ENCODE measurements at regions not wholly inside any gene's neighbourhood (a gene's known extent, or its start where the extent isn't known, plus 50 kb on each side); places are given as distances from the start of the nearest gene placed in this dataset.

DNA sequence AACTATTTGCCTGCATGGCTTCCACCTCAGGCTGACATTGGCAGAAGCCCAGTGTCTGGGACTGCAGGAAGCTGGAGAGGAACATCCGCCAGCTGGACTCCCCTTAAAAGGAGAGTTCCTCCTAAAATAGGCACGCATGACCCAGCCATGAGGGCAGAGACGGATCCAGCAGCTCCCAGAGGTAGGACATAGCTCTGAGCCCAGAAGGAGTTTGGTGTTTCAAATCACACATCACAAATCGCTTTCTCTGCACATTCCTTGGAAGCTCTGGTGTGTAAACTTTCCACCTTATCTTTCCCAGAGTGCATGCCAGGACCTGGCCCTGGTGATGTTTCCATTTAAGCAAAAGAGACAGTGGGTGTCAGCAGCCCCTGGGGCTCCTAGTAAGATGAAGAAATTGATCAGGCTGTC lies 231.1 kb upstream of the CDH5 start:
- DNase-seq = no peak

- DNase-seq = no peak
Observed at GRCh38 chr16:66134875-66135274, 231.6 kb upstream of the CDH5 start.

GRCh38 chr16:66133643-66134338 lies 232.7 kb upstream of the CDH5 start:
- DNase-seq = no peak

DNA sequence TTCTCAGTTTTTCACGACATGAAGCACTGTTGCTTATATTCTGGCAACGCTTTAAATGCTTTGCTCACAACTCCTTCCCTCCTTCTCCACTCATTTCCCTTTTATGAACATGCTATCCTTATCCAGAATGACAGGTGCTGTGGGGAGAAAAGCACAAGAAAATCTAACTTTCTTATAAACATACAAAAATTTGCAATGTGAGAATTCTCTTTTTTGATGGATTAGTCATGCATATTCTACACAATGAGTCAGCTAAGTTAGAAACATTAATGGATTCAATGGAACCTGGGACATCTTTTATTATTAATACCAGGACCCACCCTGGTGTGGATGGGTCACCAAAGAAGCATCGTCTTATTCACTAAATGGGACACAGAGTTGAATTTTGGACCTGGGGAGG lies 234.6 kb upstream of the CDH5 start:
- DNase-seq = no peak

DNA sequence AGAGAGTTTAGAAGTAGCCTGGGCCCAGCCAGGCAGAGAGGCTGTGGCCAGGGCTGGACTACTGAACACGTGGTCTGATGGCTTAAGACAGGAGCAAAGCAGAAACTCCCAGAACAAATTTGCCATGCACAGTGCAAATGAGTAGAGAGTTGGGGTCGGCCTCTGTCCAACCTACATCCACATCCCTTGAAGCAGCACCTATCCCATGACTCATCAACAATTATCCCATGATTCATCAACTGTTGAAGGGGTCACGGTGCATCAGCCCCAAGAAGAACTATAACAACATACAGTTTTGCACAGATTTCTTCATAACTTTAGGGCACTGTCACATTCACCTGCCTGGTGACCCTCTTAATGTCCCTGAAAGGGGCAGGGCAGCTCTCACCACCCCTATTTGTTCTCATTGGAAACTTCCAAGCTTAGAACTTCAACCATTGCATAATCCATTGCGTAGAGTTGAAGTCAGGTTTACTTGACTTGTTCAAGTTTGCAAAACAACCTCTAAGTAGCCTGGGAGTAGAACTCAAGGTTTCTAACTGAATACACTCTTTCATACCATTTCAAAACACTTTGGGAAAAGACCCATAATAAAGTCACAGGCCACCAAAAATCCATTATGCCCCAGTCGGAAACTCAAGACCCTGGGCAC lies 235.2 kb upstream of the CDH5 start:
- no peak for DNase-seq

DNA sequence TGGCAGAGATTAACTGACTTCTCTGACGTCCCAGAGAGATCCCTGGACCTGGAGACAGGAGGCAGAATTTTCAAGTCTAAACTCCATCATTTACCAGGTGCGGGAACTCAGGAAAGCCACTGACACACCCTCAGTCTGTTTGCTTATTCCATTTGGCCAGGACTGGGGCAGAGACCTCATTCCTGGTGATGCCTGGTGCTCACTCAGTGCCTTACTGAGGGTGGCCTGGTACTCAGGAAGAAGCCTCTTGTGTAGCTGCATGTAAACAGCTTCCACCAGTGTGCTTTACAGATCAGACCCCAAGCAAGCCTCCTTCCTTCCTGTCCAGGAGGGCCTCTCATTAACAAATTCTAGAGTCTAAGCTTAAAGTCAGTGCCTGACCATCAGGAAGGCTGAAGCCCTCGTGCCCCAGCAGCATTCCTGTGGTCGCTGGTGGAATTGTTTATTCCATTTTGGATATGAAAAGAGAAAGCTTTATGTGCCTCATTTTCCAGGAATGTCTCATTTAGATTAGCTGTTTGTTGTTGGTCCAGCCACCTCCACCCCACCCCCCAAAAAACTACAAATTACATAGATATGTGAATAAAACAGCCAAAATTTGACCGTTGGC lies 236.1 kb upstream of the CDH5 start:
- DNase-seq = no peak

- no peak for DNase-seq
Observed at GRCh38 chr16:66129196-66129595, 237.3 kb upstream of the CDH5 start.

GRCh38 chr16:66128371-66128770 lies 238.1 kb upstream of the CDH5 start:
- DNase-seq = no peak

- no peak for DNase-seq
Observed at GRCh38 chr16:66127459-66128370, 238.8 kb upstream of the CDH5 start.

GRCh38 chr16:66121466-66121865 lies 245.0 kb upstream of the CDH5 start:
- no peak for DNase-seq

GRCh38 chr16:66120656-66121055 lies 245.8 kb upstream of the CDH5 start:
- no peak for DNase-seq

GRCh38 chr16:66116163-66117002 lies 250.1 kb upstream of the CDH5 start:
- DNase-seq = no peak

GRCh38 chr16:66115373-66115772 lies 251.1 kb upstream of the CDH5 start:
- no peak for DNase-seq

GRCh38 chr16:66113223-66113622 lies 253.3 kb upstream of the CDH5 start:
- no peak for DNase-seq

- no peak for DNase-seq
Observed at GRCh38 chr16:66109677-66110076, 256.8 kb upstream of the CDH5 start.

- DNase-seq = no peak
Observed at GRCh38 chr16:66107661-66108060, 258.8 kb upstream of the CDH5 start.

DNA sequence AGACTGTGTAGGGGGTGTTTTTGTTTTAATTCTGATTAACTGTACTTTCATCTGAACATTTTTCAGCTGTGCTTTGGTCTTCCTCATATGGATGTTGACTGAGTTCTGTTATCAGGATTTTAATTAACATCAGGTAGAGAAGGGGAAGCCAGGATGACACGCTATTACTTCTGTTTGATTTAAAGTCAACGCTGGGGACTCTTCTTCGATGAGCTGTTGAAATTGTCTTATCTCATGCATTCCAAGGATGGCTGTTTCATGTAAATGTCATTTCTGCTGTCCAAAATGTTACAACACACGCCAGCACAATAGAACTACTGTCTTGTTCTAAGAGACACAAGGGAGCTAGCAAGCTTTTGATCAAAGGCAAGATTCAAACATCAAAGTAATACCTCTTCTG lies 263.3 kb upstream of the CDH5 start:
- no peak for DNase-seq

DNA sequence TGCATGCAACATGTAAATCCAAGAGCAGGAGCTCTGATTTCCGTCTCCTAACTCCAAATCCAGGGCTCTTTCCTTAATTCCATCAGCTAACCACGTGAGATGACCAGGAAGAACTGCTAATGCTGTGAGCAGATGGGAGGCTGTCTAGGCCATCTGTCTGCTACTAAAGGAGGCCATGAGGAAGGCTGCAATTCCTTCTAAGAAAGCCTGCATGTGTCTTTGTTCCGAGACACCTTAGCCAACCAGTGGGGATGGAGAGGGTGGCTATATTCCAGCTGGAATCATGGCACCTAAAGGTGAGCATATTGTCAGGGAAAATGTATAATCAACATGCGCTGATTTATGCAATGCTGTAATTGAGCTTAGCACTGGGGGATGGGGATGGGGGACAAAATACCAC lies 267.2 kb upstream of the CDH5 start:
- DNase-seq = no peak

GRCh38 chr16:66097751-66098150 lies 268.7 kb upstream of the CDH5 start:
- DNase-seq = no peak

DNA sequence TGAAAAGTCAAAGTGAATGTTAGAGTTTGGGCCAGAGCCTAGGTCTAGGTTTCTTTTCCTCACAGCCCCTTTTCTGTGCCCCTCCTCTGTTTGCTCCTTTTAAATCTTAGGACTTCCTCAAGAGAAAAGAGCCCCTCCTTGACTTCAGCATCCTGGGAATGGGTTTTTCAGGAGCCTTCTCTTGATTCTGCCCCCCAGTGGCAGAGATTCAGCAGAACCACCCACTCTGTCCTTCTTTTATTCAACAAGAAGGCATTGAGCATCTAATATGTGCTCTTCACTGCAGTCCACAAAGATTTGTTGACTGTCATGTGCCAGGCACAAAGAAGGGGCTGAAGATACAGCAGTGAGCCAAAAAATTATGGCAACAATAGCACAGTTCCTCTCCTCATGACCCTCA lies 270.8 kb upstream of the CDH5 start:
- DNase-seq = no peak

DNA sequence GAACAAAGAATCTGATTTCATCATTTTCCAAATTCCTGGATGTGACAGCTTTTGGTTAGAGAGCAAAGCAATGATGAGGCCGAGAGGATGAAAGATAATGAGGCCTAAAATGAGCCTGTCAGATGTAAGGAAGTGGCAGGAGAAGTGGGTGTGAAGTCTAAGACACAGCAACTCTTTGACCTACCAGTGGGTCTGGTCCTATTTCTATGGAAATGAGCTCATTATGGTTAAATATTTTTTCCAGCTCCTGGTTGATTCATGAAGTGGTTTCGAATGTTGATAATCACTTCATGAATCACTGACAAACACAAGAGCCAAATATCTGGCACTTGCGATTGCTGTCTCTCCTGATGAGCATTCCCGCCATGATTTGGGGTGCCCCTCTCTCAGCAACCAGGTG lies 273.3 kb upstream of the CDH5 start:
- no peak for DNase-seq

DNA sequence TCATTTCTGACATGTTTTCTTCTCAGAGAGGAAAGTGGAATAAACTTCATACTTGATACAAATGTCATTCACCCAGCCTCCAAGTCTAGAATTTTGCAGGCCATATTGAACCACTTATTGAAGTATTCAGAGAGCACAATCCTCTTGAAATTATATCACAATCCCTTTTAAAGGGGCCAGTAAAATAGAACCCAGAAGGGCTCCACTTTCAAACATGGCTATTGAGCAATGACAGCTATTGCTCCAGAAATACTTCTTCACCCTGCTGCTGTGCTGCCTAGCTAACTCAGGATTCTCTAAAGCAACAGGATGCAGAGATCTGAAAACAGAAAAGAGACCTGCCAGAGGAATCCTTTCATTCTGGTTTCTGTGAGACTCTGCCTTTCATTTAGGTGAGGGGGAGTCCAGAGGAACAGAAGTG lies 275.0 kb upstream of the CDH5 start:
- no peak for DNase-seq
